A549 (cell line): ENCODE measurements at regions not wholly inside any gene's neighbourhood (a gene's known extent, or its start where the extent isn't known, plus 50 kb on each side); places are given as distances from the start of the nearest gene placed in this dataset.

Source experiments
- ATAC-seq, 2 experiments: fragments of 200-7000 bp in 1 of 2; fragments of >200 bp in 1 of 2; cut with Nextera tagmentation in 1 of 2; cut with Tn5 transposase in 1 of 2; 3 replicates each; pipeline versions ENCODE4 v1.8.0 to v1.9.1; 2018 to 2020; ENCODE audit warnings: mild to moderate bottlenecking in 1 of 2, moderate library complexity in 1 of 2
- CTCF ChIA-PET: fragments of 300-600 bp; sonication (Branson Sonifier 250); formaldehyde crosslinking; extraction: SDS; loops from one replicate; lab custom pipeline; 2021; ENCODE audit warnings: antibody characterized with exemption, inconsistent platforms; lab: Yijun Ruan, JAX
- POLR2A ChIA-PET: fragments of 350-600 bp; formaldehyde crosslinking; extraction: SDS; loops from one replicate; lab custom pipeline; 2021; ENCODE audit warnings: antibody characterized with exemption, inconsistent platforms; lab: Yijun Ruan, JAX
- DNase-seq, 2 experiments: peaks; one replicate each; pipeline versions ENCODE4 v3.0.0 to v3.0.0-alpha.2; 2011 to 2016; ENCODE audit warnings: low read depth in 1 of 2, low spot score in 1 of 2
- FAIRE-seq: peaks from 2 replicates; lab custom pipeline; 2011; peaks lifted over from hg19 to GRCh38; lab: Jason Lieb, UNC
- H3K27ac ChIP-seq, 2 experiments: fragments of >200 bp; sonication (Bioruptor Twin); formaldehyde crosslinking; 3 replicates each; pipeline ENCODE4 v1.5.1; 2016 to 2017
- H3K4me1 ChIP-seq: fragments of >200 bp; sonication (Bioruptor Twin); formaldehyde crosslinking; 3 replicates; pipeline ENCODE4 v1.6.1; 2016
- H3K4me2 ChIP-seq: fragments of >200 bp; sonication (Bioruptor Twin); formaldehyde crosslinking; 3 replicates; pipeline ENCODE4 v1.6.1; 2016
- H3K4me3 ChIP-seq: fragments of >200 bp; sonication (Bioruptor Twin); formaldehyde crosslinking; 3 replicates; pipeline ENCODE4 v1.5.1; 2016
- H3K9me3 ChIP-seq: fragments of >200 bp; sonication (Bioruptor Twin); formaldehyde crosslinking; 3 replicates; pipeline ENCODE4 v1.6.1; 2016
- CBX2 ChIP-seq: fragments of 200-600 bp; sonication (generic); IDR thresholded peaks from 2 replicates; pipeline ENCODE4 v1.6.1; 2016; ENCODE audit warnings: low read depth, mild to moderate bottlenecking, borderline replicate concordance
- CEBPB ChIP-seq, 2 experiments: fragments of >200 bp in 1 of 2; sonication (Bioruptor Twin) in 1 of 2; formaldehyde crosslinking in 1 of 2; IDR thresholded peaks; 2 replicates each; pipeline ENCODE4 v1.6.1; 2012 to 2016
- ESRRA ChIP-seq: fragments of 150-350 bp; IDR thresholded peaks from 2 replicates; pipeline ENCODE4 v1.6.1; 2014; ENCODE audit warnings: mild to moderate bottlenecking, low read length, borderline replicate concordance
- FOSB ChIP-seq: fragments of 250-450 bp; sonication (Bioruptor Pico); IDR thresholded peaks from 2 replicates; pipeline ENCODE4 v1.5.0; 2020; ENCODE audit warnings: mild to moderate bottlenecking, moderate library complexity
- FOXS1 ChIP-seq: fragments of 250-450 bp; sonication (Bioruptor Pico); IDR thresholded peaks from 2 replicates; pipeline ENCODE4 v1.5.0; 2020; ENCODE audit warnings: mild to moderate bottlenecking, moderate library complexity
- HEYL ChIP-seq: fragments of 250-450 bp; sonication (Bioruptor Pico); IDR thresholded peaks from 2 replicates; pipeline ENCODE4 v1.8.0; 2021; ENCODE audit warnings: mild to moderate bottlenecking, moderate library complexity
- HOXA7 ChIP-seq: fragments of 250-450 bp; sonication (Bioruptor Pico); IDR thresholded peaks from 2 replicates; pipeline ENCODE4 v1.5.0; 2020; ENCODE audit warnings: mild to moderate bottlenecking, moderate library complexity
- KDM5A ChIP-seq: fragments of 200-600 bp; sonication (generic); IDR thresholded peaks from 2 replicates; pipeline ENCODE4 v1.6.1; 2016; ENCODE audit warnings: antibody characterized with exemption, mild to moderate bottlenecking
- MYC ChIP-seq: IDR thresholded peaks from 2 replicates; pipeline ENCODE4 v1.6.1; 2012; ENCODE audit warnings: mild to moderate bottlenecking, inconsistent platforms, low read length, improper control_type of control experiment, borderline replicate concordance
- PHF8 ChIP-seq: fragments of 200-600 bp; sonication (generic); IDR thresholded peaks from 2 replicates; pipeline ENCODE4 v1.6.1; 2016; ENCODE audit warnings: low read depth, mild to moderate bottlenecking, antibody characterized with exemption, moderate library complexity, borderline replicate concordance
- RCOR1 ChIP-seq: fragments of 150-350 bp; IDR thresholded peaks from 2 replicates; pipeline ENCODE4 v1.6.1; 2014; ENCODE audit warnings: antibody characterized with exemption, low read length, low read depth
- RFX5 ChIP-seq: fragments of 450-650 bp; IDR thresholded peaks from 2 replicates; pipeline ENCODE4 v1.7.1; 2014; ENCODE audit warnings: antibody characterized with exemption, mild to moderate bottlenecking, moderate library complexity
- SMC3 ChIP-seq: fragments of >200 bp; sonication (Bioruptor Twin); formaldehyde crosslinking; IDR thresholded peaks from 3 replicates; pipeline ENCODE4 v1.6.1; 2018; ENCODE audit warnings: inconsistent platforms
- TFCP2L1 ChIP-seq: fragments of 250-450 bp; sonication (Bioruptor Pico); IDR thresholded peaks from 2 replicates; pipeline ENCODE4 v1.5.0; 2021; ENCODE audit warnings: mild to moderate bottlenecking
- ZC3H11A ChIP-seq: fragments of 450-650 bp; IDR thresholded peaks from 2 replicates; pipeline ENCODE4 v1.6.1; 2014; ENCODE audit warnings: antibody characterized with exemption, mild to moderate bottlenecking
- ZFP36 ChIP-seq: fragments of 450-650 bp; IDR thresholded peaks from 2 replicates; pipeline ENCODE4 v1.6.1; 2014; ENCODE audit warnings: borderline replicate concordance; ENCODE audit not compliant: partially characterized antibody
- ZNF302 ChIP-seq: fragments of 250-450 bp; sonication (Bioruptor Pico); IDR thresholded peaks from 2 replicates; pipeline ENCODE4 v1.9.0; 2021; ENCODE audit warnings: inconsistent platforms, mild to moderate bottlenecking, moderate library complexity
- WGBS: methylation state at CpG from one replicate; pipeline ENCODE4 v1.1.6; 2017; ENCODE audit errors: missing lambda C conversion rate; 5-methylcytosine and 5-hydroxymethylcytosine counted together
- TF ChIP-seq, protein P1 (sequence below): IDR thresholded peaks from 2 replicates; pipeline ENCODE4 v1.6.1; 2012
- TF ChIP-seq, protein P2 (sequence below): fragments of >200 bp; sonication (Bioruptor Twin); formaldehyde crosslinking; IDR thresholded peaks from 2 replicates; pipeline ENCODE4 v1.6.1; 2016
- TF ChIP-seq, protein P3 (sequence below): IDR thresholded peaks from 2 replicates; pipeline ENCODE4 v1.6.1; 2012; ENCODE audit warnings: low read depth, borderline replicate concordance
- TF ChIP-seq, protein P4 (sequence below): fragments of 250-450 bp; sonication (Bioruptor Pico); IDR thresholded peaks from 2 replicates; pipeline ENCODE4 v1.5.0; 2021; ENCODE audit warnings: mild to moderate bottlenecking, moderate library complexity, borderline replicate concordance

DNA sequence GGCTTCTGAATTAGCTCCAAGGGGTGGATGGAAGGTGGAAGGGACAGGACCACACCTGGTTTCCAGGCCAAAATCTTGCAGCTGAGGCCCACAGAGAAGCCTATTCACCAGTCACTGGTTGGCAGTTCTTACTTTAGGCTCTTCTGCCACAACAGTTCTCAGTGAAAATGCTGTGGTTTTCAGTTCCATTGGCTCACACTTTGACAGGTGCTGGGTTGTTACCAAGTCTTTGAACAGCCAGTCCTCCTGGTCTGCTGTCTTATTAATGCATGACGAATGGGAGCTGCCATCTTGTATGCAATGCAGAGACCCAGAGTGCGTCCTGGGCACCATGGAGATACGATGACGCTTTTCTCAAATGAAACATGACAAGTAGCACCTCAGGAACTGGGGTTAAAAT, 232.0 kb upstream of the ZBED5 start:
- CTCF ChIA-PET = interaction anchor here (0.7 to 1.3 kb wide), 3 partner anchors 12 to 494 kb away, joined by 3 to 4 read pairs (median 3); no protein-coding TSS in a partner anchor

DNA sequence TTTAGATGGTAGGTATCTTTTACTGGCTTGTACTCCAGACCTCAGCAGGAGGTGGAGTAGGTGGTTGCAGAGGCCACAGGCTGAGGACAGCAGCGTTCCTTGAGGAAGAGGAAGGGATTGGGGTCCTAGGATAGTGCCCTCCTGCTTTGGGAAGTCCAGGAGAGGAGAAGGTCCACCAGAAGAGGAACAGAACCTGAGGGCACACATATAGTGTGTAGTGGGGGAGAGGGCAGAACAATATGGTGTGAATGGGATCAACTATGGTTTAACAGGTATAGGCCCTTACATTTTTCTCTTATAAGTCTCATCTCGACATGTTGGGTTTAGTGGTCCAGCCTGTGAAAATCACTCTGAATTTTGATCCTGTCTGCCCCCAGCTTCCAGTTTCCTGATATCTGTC, 229.1 kb upstream of the ZBED5 start:
- FAIRE-seq = no peak
- Histone ChIP-seq H3K4me1 (no peaks in the 10 kb centered on the region), H3K4me2 (no peak overlapping the region), H3K4me3 (no peak overlapping the region), H3K27ac (no peak overlapping the region), H3K9me3 (peaks cover 14% of the 10 kb centered on the region)
- no peak for DNase-seq
- no peak for ATAC-seq
- CTCF ChIA-PET = interaction anchor here (0.6 to 1.3 kb wide), 2 partner anchors 17 to 291 kb away, joined by 3 read pairs; no protein-coding TSS in a partner anchor
- WGBS = 37% methylated on average over 2 of the region's 2 CpGs
- POLR2A ChIA-PET = no interaction called here
- TF ChIP-seq ESRRA = no peak
- TF ChIP-seq TFCP2L1 (CRISPR knock-in tag) = no peak
- TF ChIP-seq, protein P1, sequence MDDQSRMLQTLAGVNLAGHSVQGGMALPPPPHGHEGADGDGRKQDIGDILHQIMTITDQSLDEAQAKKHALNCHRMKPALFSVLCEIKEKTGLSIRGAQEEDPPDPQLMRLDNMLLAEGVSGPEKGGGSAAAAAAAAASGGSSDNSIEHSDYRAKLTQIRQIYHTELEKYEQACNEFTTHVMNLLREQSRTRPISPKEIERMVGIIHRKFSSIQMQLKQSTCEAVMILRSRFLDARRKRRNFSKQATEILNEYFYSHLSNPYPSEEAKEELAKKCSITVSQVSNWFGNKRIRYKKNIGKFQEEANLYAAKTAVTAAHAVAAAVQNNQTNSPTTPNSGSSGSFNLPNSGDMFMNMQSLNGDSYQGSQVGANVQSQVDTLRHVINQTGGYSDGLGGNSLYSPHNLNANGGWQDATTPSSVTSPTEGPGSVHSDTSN = no peak
- TF ChIP-seq CBX2 = no peak
- no peak for TF ChIP-seq ZC3H11A
- no peak for TF ChIP-seq MYC
- no peak for TF ChIP-seq RFX5
- TF ChIP-seq CEBPB (IDR thresholded peaks at IDR 0.05) = no peak
- no peak for TF ChIP-seq HOXA7 (CRISPR knock-in tag)
- TF ChIP-seq, protein P2, sequence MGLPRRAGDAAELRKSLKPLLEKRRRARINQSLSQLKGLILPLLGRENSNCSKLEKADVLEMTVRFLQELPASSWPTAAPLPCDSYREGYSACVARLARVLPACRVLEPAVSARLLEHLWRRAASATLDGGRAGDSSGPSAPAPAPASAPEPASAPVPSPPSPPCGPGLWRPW = no peak
- TF ChIP-seq SMC3 = no peak
- TF ChIP-seq PHF8 = no peak
- TF ChIP-seq HEYL (CRISPR knock-in tag) = no peak
- TF ChIP-seq, protein P3, sequence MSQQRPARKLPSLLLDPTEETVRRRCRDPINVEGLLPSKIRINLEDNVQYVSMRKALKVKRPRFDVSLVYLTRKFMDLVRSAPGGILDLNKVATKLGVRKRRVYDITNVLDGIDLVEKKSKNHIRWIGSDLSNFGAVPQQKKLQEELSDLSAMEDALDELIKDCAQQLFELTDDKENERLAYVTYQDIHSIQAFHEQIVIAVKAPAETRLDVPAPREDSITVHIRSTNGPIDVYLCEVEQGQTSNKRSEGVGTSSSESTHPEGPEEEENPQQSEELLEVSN = no peak
- no peak for TF ChIP-seq RCOR1

More for the DNA sequence above, 232.0 kb upstream of the ZBED5 start:
- DNase-seq (no peak), ATAC-seq (no peak), FAIRE-seq (no peak)
- H3K4me1 ChIP-seq = no peaks in the 10 kb centered on the region
- no peak overlapping the region for H3K4me3 ChIP-seq
- H3K9me3 ChIP-seq = peaks cover 18% of the 10 kb centered on the region
- no peak overlapping the region for H3K27ac ChIP-seq
- WGBS = 19% methylated on average over 4 of the region's 4 CpGs
- no peak overlapping the region for H3K4me2 ChIP-seq
- POLR2A ChIA-PET = no interaction called here
- TF ChIP-seq FOXS1 (CRISPR knock-in tag) (no peak), ESRRA (no peak)
- TF ChIP-seq, all 56 proteins: peak for 0

DNA sequence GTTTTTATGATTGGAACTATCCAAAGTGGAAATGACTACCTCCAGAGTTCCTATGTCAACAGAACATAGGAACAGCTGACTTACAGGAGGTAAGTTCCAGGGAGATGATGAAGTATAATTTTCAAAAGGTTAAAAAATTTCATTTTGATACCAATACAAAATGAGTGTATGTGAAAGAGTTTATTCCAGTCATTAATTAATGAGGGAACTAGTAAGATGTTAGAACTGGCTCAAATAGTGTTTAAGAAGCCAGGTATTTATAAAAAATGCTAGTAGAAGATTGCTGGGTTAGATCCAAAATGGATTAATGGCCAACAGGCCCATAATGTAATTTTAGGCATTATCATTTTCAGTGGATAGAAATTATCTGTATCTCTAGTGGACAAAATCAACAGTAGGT, 227.7 kb upstream of the ZBED5 start:
- no peak overlapping the region for H3K4me2 ChIP-seq
- H3K4me3 ChIP-seq = no peak overlapping the region
- ChIA-PET POLR2A (no interaction called here), CTCF (interaction anchor here (1.0 to 1.2 kb wide), 2 partner anchors 12 to 702 kb away, joined by 3 to 4 read pairs; no protein-coding TSS in a partner anchor)
- H3K4me1 ChIP-seq = no peaks in the 10 kb centered on the region
- FAIRE-seq = no peak
- no peak for ATAC-seq
- no peak for TF ChIP-seq SMC3
- no peak for TF ChIP-seq KDM5A
- TF ChIP-seq, protein P4, sequence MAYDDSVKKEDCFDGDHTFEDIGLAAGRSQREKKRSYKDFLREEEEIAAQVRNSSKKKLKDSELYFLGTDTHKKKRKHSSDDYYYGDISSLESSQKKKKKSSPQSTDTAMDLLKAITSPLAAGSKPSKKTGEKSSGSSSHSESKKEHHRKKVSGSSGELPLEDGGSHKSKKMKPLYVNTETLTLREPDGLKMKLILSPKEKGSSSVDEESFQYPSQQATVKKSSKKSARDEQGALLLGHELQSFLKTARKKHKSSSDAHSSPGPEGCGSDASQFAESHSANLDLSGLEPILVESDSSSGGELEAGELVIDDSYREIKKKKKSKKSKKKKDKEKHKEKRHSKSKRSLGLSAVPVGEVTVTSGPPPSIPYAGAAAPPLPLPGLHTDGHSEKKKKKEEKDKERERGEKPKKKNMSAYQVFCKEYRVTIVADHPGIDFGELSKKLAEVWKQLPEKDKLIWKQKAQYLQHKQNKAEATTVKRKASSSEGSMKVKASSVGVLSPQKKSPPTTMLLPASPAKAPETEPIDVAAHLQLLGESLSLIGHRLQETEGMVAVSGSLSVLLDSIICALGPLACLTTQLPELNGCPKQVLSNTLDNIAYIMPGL (CRISPR knock-in tag) = no peak
- no peak for TF ChIP-seq ZFP36
- TF ChIP-seq FOSB (CRISPR knock-in tag) = no peak
- TF ChIP-seq, protein P1 = no peak
- no peak for TF ChIP-seq HOXA7 (CRISPR knock-in tag)
- no peak for TF ChIP-seq ZNF302 (CRISPR knock-in tag)
- H3K27ac ChIP-seq = no peak overlapping the region
- H3K9me3 ChIP-seq = peaks cover under 1% of the 10 kb centered on the region; the same call in 1 of the 3 replicates
- DNase-seq = no peak
